ENCODE measurements at regions not wholly inside any gene's neighbourhood (a gene's known extent, or its start where the extent isn't known, plus 50 kb on each side); places are given as distances from the start of the nearest gene placed in this dataset.

DNA sequence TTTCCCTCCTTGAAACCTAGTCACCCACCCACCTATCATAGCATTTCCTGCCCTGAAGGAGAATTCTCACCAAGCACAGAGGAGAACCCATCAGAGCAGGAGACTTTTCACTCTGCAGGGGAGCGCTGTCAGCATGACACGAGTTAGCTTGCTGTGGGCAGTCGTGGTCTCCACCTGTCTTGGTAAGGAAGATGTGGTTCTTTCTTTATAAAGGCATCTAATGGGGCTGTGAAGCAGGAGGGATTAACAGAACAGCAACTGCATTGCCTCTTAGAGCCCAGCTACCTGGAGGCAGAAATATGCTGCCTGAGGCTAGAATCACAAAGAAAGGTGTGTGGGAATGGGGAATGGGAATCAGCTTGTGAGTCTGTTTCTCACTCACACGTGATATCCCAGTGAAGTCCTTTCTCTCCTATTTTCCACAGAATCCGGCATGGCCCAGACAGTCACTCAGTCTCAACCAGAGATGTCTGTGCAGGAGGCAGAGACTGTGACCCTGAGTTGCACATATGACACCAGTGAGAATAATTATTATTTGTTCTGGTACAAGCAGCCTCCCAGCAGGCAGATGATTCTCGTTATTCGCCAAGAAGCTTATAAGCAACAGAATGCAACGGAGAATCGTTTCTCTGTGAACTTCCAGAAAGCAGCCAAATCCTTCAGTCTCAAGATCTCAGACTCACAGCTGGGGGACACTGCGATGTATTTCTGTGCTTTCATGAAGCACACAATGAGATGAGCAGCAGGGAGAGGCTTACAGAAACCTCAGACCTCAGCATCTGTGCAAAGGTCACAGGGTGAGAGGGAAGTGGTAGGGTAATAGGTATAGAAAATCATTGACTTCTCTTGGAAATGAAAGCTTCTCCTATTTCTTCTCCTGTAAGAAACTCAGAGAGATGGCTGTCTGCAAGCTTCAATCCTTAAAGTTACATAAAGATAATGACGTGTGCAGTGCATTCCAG is 316.9 kb downstream of the DAD1 start:
- DNase-seq (ENCODE audit: low read depth) = no peak
- TF ChIP-seq, protein P1, sequence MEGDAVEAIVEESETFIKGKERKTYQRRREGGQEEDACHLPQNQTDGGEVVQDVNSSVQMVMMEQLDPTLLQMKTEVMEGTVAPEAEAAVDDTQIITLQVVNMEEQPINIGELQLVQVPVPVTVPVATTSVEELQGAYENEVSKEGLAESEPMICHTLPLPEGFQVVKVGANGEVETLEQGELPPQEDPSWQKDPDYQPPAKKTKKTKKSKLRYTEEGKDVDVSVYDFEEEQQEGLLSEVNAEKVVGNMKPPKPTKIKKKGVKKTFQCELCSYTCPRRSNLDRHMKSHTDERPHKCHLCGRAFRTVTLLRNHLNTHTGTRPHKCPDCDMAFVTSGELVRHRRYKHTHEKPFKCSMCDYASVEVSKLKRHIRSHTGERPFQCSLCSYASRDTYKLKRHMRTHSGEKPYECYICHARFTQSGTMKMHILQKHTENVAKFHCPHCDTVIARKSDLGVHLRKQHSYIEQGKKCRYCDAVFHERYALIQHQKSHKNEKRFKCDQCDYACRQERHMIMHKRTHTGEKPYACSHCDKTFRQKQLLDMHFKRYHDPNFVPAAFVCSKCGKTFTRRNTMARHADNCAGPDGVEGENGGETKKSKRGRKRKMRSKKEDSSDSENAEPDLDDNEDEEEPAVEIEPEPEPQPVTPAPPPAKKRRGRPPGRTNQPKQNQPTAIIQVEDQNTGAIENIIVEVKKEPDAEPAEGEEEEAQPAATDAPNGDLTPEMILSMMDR (conservative IDR thresholded peaks at IDR 0.05; ENCODE audit: low read depth, low read length) = no peak
- H3K4me3 ChIP-seq (ENCODE audit: low read depth, low read length) = no peak overlapping the region

DNA sequence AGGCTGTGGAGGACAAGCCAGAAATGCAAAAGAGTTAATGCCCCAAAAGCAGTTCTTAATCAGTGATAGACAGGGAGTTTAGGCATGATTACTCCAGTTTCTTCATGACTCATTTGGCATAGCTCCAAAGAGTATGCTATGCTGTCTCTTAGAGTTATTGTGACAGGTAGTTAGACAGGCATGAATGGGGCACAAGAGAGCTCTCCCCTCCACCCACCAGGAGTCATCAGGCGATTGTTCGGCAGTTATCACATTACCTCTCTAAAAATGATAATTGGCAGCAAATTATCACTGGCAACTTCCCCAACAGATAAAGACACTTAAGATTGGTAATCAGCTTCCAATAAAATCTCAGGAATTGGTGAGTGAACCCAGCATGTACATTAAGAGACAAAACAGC is 320.1 kb downstream of the DAD1 start:
- peak; percentile 68 for DNase-seq (ENCODE audit: low read depth)
- TF ChIP-seq, protein P1 (conservative IDR thresholded peaks at IDR 0.05; ENCODE audit: low read depth, low read length) = no peak
- H3K4me3 ChIP-seq (ENCODE audit: low read depth, low read length) = no peak overlapping the region

DNA sequence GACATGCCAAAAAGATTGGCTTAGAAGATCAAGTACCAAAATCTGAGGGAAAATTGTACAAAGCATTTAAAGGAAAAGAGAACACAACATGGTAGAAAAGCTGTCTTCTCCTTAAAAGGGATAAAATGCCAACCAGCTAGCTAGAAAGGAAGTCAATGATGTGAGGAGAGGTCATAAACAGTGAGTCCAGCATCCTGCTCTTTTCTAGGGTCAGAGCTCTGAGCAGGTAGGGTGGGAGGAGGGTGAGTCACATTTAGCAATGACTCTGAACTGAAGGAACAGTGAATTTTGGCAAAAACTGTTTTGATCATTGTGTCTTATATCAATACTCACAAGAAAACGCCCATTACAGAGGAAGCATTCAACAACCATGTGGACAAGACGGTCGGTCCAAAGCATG is 322.3 kb downstream of the DAD1 start:
- DNase-seq (ENCODE audit: low read depth) = no peak
- TF ChIP-seq, protein P1 (conservative IDR thresholded peaks at IDR 0.05; ENCODE audit: low read depth, low read length) = no peak
- no peak overlapping the region for H3K4me3 ChIP-seq (ENCODE audit: low read depth, low read length)

DNA sequence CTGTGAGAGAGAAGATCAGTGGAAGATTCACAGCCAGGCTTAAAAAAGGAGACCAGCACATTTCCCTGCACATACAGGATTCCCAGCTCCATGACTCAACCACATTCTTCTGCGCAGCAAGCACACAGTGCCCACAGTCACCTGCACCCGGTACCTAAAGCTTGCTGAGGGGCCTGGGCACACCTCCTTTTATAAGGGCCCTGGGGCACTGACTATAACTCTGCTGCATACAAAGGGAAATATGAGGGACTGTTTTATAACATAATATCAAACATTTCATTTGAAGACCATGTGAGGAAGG is 322.9 kb downstream of the DAD1 start:
- TF ChIP-seq, protein P1 (conservative IDR thresholded peaks at IDR 0.05; ENCODE audit: low read depth, low read length) = no peak
- peak; percentile 38 for DNase-seq (ENCODE audit: low read depth)
- H3K4me3 ChIP-seq (ENCODE audit: low read depth, low read length) = no peak overlapping the region

DNA sequence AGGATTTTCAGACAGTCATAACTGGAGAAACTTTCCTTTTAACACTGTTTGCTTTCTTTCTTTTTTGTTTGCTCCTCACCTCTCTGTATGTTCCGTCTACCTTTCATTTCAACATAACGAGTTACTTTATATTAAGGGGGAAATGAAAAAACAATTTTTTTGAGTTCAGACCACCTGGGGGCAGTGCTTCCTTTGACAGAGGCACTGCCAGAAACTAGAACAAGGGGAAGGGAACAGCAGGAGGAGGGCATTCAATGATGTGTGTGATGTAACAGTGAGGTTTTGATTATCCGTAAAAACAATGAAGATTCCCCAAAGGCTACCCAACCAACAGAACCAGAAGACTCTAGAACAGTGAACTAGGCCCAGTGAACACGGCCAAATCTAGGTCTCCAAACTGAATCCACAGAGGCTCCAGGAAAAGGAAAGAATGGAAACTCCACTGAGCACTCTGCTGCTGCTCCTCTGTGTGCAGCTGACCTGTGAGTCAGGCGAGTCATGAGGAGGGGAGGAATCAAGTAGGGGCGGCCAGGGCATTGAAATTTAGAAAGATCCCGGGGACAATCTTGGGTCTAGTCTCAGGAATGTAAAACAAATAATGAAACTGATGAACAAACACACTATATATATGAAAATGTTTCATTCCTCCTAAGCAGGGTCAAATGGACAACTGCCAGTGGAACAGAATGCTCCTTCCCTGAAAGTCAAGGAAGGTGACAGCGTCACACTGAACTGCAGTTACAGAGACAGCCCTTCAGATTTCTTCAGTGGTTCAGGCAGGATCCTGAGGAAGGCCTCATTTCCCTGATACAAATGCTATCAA is 323.5 kb downstream of the DAD1 start:
- peak; percentile 66 for DNase-seq (ENCODE audit: low read depth)
- TF ChIP-seq, protein P1 (conservative IDR thresholded peaks at IDR 0.05; ENCODE audit: low read depth, low read length) = peak; percentile 52
- H3K4me3 ChIP-seq (ENCODE audit: low read depth, low read length) = no peak overlapping the region

DNA sequence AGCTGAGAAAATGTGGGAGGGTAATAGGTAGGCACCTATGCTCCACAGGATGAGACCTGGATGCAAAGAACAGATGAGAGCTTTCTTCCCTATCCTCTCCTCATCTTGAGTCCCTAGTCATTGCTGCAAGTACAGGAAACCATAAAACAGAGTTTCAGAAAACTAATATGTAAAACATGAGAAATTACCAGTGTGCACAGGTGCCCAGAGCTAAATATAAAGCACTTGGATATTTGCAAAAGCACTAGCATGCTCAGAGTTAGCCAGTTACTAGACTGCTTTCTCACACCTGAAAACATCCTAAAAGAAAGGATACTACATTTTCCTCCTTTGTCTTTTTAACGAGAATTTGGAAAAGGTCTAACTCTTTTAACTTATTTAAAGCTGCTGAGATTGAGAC is 324.3 kb downstream of the DAD1 start:
- DNase-seq (ENCODE audit: low read depth) = no peak
- TF ChIP-seq, protein P1 (conservative IDR thresholded peaks at IDR 0.05; ENCODE audit: low read depth, low read length) = no peak
- no peak overlapping the region for H3K4me3 ChIP-seq (ENCODE audit: low read depth, low read length)

All from choroid plexus epithelial cell (primary cell).